G401 (cell line): ENCODE measurements at regions not wholly inside any gene's neighbourhood (a gene's known extent, or its start where the extent isn't known, plus 50 kb on each side); places are given as distances from the start of the nearest gene placed in this dataset.
A peak's percentile ranks its signal among the peaks of the same experiment; 100 is the strongest.

Source experiments
- DNase-seq: peaks from one replicate; pipeline ENCODE4 v3.0.0-alpha.2; 2015; ENCODE audit warnings: low spot score
- in situ Hi-C: cut with HindIII; loops from 2 replicates; pipeline ENCODE4 v1.10.0; 2016; ENCODE audit warnings: low sequenced_read_pairs, mixed read lengths

DNA sequence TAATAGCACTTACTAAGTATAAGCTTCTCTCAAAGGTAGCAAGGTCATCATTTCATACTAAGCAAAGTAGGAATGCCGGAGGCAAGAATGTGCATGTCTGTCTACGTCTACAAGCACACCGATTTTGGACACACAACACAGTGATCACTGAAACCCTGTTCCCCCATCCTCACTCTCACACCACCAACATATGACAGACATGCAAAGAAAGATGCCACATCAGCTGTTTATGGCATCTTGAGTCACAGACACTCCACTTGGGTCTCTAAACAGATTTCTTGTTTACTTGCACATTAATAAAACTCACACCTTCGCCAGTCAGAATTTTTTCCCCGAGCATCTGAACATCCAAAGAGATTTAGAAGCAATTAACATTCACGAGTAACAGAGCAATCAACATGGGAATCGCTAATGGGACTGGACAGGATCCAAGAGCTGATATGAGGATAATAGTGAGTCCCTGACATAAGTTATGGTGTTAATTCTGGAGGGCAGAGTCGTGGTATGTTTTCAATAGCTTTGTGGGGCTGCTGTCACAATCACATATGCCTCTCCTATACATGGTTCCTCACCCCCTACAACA lies 324.1 kb downstream of the DHX15 start:
- in situ Hi-C loops: no loop called here
- DNase-seq: no peak

DNA sequence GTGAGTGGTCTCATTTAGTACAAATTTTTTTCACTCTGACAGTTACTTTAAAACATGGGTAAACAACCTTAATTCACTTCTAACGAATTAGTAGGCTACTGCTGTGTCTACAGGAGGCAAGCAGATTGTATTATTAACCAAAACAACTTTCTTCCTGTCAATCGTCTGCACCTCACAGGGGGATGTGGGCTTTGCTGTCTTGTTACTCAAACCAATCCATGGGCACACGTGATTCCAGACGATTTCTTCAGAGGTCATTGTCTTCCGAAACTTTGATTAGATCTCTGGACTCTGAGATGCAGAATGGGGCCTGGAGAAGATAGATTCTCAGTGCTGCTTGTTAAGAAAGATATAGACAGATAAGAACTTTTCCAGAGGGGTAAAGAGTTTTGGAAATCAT lies 327.8 kb downstream of the DHX15 start:
- no peak for DNase-seq
- in situ Hi-C loops: no loop called here

DNA sequence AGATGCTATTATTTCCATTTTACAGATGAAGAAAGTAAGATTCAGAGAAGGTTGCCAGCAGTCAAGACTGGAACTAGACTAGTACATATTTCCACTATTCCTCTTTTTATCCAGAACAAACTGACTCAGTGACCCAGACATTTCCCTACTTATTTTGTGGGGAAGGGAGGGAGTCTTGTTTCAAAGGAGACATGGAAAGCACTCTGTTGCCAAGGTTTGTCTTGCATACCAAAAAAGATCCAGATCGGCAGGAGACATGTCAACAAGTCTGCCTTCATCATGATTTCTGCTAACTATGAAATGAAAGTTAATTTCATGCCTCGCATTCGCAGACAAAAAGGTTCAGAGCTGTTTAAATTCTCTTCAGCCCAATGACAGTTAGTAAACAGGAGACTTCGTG lies 328.3 kb downstream of the DHX15 start:
- in situ Hi-C loops: no loop called here

DNA sequence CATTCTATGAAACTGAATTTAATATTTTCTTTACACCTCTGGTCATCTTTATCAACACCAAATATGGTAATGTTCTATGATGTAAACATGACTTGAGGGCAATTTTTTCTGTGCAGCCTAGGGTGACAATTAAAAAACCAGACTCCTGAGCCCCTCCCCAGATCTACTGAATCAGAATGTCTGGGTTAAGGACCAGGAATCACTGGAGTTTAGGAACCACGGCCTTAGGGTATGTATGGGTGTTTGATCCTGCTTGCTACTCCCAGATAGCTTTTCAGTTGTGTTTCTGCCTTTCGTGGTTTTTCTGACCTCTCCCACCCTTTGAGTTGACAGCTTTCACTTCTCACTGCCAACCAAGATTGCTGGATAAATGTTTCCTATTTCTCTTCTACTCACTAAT lies 332.2 kb downstream of the DHX15 start:
- in situ Hi-C loops: no loop called here
- DNase-seq: no peak

More for the DNA sequence above, 328.3 kb downstream of the DHX15 start:
- no peak for DNase-seq

DNA sequence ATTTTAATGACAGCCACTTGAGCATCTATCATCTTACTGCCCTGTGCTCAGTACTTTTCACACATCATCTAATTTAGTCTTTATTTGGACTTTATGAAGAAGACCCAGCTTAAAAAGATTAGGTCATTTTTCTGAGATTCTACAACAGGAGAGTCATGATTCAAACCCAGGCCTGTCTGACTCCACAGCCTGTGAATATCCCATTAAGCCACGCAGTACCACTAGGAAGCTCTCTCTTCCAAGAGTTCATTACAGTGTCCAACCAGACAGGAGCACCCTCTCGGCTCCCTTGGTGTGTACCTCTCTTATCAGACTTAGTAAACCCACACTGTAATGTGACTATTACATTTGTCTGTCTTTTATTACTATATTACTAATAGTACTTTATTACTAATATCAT lies 332.8 kb downstream of the DHX15 start:
- no peak for DNase-seq
- in situ Hi-C loops: no loop called here

DNA sequence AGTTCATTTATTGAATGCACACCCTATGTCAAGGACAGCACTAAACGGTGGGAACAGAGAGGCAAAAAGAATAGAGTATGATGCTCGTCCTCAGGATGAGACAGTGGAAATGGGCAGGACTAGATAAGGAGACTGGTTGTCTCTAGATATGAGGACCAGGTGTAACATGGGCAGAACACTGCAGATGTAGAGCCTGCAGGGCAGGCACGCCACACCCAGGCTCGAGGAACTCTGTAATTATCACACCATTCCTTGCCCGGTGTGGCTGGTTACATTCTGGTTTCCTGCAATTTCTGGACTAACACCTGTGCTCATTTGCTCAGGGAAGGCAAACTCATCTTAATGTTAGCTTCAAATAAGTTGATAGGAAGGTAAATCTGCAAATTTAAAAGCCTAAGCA lies 334.4 kb downstream of the DHX15 start:
- in situ Hi-C loops: no loop called here
- DNase-seq: peak; percentile 10

DNA sequence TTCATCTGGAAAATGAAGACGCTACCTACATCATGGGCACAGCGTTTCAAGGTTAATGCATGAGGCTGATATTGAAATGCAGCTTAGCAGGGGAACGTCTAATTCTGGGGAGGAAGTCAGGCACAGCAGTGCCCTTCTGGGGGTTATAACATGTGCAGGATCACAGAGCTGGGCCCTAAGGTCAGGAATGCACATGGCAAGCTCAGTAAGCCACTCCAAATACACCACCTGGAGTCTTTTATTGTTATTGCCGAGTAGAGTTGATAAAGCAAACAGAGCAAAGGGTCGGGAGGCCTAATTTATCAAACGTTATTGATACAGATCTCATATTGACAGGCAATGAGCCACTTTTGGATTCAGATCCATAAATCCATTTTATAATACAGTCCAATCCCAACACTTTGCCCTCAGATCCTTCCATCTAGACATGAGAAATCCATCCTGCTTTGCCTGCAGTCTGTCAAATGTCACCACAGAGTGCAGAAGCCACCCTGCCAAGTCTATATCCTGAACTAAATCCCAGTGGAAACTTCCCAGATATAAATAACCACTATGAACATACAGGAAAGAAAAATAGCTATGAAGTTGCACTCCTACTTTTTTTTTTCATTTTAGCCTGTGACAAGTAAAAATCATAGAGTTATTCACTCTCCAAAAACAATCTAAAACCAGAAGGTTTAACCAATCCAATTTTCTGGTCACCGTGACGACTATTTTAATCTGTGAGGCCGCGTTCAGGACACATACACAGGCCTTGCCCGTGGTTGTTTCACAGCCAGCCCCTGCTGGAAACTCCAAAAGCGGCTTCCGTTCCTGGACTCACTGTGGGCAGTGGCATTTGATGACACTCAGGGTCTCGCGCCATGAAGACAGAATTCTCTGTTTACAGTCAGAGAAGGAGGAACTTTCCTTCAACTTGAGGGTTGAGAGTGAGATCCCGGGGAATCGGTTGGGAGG lies 335.4 kb downstream of the DHX15 start:
- in situ Hi-C loops: no loop called here
- peak; percentile 72 for DNase-seq

DNA sequence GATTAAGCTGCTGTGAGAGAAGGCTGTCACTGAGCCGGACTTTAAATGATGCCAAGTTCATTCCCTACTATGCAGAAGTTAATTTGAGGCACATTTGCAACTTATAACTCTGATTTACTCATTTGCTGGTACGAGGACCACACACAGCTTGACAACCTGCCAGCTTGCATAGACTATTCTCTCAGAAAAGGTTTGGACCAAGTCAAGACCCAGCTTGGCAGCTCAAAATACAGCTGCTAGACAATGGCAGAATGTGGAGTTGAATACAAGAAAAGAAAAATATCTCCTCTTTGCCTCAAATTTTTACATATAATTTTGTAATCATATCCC lies 338.9 kb downstream of the DHX15 start:
- in situ Hi-C loops: no loop called here

DNA sequence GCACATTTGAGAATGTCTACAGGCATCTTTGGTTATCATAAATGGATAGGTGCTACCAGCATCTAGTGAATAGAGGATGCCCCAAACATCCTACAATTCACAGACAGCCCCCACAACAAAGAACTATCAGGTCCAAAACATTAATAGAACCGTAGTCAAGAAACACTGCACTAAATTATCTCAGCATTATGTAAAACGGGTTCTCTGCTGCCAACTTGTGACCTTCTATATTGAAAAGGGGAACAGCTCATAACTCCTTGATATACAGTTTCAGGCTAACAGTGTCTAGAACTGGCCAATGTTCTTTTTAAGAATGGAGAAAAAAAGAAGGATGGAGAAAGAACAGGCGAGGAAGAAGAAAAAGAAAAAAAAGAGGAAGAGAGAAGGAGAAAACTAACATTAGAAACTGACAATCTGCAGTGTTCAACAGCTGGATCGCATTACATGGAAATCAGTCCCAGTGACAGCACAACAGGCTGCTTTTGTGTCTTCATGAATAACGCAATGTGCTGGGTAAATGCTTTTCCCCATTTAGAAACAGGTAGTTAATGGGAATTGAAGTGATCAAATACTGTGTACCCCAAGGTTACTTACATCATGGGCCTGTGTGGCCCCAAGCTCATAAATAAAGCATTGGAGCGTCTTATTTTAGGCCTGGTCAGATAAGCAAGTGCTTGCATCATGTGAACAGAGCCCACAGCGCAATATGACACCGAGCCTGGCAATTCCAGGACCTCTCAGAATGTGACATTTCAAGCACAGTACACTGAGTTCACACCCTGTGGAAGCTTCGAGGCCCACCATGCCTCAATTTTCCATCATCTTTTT lies 339.5 kb downstream of the DHX15 start:
- no peak for DNase-seq
- in situ Hi-C loops: no loop called here

More for the DNA sequence above, 338.9 kb downstream of the DHX15 start:
- no peak for DNase-seq

DNA sequence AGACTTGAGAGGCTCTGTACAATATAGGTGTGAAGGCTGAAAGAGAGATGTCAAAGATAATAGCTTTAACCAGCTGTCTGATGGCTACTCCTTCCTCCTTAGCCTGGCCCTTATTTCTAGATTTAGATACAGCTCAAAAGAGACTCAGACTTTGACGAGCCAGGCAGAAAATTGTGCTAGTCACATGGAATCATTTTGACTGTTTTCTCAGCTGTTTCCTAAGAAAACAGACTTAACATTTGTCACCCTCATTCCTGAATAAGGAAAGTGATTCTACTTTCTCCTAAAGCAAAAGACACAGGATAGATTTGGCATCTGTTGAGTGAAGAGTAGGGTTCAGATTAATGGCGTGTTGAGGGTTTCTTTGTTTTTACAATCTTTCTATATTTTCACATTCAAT lies 340.7 kb downstream of the DHX15 start:
- DNase-seq: no peak
- in situ Hi-C loops: no loop called here

DNA sequence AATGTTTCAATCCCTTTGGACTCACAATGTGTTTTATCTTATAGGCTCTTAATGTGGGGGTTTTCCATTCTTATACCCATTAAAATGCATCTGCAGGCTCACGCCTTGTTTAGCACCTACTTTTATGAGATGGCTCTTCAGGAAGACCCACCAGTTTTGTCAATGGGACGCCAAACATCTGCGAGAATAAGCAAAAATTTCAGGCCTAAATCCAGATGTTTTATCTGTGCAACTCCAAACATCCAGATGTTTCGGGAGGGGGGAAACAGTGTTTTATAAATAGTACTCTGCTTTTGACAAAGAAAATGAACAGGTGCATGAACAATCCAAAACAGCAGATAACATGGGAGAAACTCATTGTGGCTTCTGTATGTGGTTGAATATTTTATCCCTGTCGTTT lies 342.8 kb downstream of the DHX15 start:
- in situ Hi-C loops: no loop called here
- no peak for DNase-seq

DNA sequence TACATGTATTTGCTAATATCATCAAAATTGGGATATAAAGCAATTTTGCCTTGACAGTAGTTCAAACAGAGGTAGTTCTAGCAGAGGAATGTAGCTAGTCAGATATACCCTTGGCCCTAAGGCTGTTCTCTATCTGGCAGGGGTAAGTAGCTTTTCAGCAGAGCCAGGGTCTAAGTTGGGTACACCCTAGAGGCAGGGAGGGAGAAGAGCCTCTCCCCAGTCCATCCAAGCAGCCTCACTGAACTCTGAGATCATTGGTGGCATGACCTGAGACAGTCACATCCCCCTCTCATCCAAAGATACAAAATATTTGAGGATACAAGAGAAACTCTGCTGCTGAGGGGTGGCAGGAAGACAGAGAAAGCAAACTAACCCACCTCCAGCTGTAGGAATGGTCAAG lies 343.7 kb downstream of the DHX15 start:
- in situ Hi-C loops: no loop called here

DNA sequence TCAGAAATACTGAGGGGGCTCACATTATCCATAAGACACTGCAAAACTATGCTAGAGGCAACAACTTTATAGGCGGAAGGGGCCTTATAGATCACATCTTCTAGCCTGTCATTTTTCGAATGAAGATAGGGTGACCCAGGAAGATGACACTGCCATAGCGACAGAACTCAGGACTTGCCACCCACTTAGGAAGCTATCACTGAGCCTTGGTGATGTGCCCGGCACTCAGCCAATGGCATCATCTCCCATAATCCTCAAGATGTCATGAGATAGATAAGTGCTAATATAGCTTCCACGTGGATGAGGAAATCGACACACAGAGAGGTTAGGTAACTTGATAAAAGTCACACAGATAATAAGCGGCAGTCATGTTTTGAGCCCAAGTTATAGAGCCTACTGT lies 346.6 kb downstream of the DHX15 start:
- in situ Hi-C loops: no loop called here
- DNase-seq: no peak

More for the DNA sequence above, 343.7 kb downstream of the DHX15 start:
- no peak for DNase-seq

DNA sequence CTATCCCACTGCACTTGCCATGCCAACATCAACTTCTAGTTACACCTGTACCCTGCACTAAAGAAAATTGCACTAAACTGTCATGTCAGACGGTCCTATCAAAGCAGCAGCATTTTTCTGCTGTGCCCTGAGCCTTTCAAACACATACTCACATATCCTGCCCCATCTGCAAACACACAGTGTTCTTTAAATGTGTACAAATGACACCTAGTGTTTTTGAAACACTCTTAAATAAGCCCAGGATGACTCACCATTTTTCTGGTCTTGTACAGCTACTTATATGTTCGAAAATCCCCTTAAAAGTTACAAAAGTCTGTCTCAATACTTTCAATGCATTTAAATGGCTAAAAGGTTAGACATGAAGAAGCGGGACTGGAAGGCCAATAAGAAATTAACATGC lies 346.7 kb upstream of the PPARGC1A start:
- in situ Hi-C loops: no loop called here
- no peak for DNase-seq

DNA sequence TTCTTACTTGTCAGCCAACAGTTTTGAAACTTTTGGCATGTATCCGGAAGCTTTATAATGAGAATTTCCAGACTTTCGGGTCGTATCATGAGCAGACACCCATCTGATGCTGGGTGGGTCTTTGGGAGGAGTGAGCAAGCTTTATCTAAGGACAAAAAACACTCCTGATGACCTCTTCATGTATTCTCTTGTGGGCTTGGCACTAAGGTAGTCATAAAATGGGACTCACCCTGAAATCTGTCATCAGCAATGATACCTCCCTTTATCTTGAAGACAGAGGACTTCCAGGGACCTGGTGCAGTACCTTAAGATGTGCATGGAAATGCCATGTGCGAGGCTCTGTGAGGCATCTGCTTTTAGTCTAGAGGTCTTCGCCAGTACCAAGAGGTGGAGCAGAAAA lies 346.3 kb upstream of the PPARGC1A start:
- in situ Hi-C loops: no loop called here
- DNase-seq: no peak

DNA sequence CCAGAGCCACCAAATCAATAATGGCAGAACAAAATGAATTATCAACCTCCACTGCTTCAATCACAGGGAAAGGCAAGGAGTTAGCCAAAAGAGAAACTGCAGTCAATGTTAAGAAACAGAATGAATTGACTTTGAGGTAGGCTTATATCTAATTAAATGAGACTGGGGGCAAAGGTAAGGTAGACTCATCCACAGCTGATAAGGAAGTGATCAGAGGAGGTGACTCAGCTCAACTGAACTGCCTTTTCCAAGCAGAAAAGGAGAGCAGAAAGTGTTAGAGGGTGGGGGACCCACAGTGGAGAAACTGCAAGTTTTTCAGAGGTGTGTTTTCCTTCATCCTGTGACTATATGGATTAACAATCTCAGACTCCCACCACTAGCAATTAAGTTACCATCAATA lies 345.8 kb upstream of the PPARGC1A start:
- in situ Hi-C loops: no loop called here
- DNase-seq: no peak

DNA sequence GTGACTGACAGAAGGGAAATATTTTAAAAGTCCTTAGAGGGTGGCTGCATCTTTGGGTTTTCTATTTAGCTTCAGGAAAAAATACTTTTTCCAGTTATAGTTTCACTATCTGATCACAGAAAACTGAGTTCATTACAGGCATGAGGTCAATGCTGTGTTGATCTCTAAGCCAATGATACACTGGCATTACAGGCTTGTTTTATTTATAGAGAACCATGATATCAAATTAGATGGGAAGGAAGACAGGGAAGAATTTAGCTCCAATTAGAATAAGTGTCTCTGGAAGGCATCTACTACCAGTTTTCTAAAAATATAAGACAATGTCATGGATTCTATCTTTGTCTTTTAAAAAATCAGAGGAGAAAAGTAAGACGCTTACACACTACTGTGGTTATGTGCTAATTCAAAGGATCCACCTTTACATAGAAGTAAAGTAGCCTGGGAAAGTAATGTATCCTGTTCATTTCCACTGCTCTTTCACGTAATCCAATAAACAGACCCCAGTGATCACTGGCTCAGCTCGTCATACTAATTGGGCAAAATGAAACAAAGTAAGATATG lies 344.5 kb upstream of the PPARGC1A start:
- no peak for DNase-seq
- in situ Hi-C loops: no loop called here

DNA sequence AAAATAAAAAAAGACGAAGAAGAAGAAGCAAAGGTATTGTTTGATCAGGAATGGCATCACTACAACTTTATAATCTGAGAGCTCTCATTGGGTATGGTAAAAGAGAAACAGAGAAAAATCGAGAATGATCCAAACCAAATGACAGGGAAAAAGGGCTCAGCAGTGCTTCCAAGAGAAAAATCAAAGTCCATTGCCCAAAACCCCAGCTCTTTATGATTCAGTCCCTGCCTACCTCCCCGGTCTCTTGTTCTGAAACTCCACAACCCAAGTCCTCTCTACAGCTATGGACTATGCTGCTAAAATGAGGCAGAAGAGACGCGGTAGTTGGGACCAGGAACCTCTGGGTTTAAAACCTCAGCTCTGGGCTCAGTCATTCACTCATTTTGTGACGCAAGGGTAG lies 341.1 kb upstream of the PPARGC1A start:
- no peak for DNase-seq
- in situ Hi-C loops: no loop called here

DNA sequence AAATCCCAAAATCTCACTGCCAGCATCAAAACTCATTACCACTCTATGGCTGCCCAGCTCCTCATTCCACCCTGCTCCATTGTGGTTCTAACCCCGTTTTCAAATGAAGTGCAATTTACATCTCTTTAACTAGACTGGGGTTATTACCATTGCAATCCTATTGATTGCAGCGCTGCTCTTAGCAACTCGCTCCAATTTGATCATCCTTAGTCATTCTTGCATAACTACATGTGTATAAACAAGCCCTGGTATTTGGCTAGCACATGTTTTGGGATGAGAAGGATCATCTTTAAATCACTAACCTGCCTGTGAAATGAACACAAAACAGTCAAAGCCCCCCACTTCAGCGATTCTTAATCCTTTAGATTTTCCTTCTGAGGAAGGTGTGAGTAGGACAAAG lies 340.1 kb upstream of the PPARGC1A start:
- in situ Hi-C loops: no loop called here
- no peak for DNase-seq

DNA sequence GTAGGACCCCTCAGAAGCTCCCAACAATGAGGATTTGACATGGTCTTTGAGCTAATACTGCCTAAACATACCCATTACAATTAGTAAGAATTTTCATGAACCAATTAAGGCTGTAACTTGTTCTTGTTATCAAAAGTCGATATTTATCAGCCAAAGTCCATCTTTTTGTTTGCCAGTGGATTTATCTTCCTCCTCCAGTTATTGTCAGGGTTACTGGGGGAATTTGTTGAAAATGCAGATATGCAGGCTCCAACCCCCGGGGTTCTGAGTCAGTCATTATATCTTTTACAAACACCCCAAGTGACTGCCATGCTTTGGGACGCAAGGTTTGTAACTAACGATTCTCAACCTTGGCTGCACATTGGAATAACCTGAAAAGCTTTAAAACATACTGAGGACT lies 338.8 kb upstream of the PPARGC1A start:
- in situ Hi-C loops: no loop called here
- no peak for DNase-seq
